EL (cell line): ENCODE measurements at regions not wholly inside any gene's neighbourhood (a gene's known extent, or its start where the extent isn't known, plus 50 kb on each side); places are given as distances from the start of the nearest gene placed in this dataset.
"Not testable (repeated sequence)": the region's sequence is repeated elsewhere in the genome, so short reads cannot be mapped to it uniquely, and the experiment has no call there.

Source experiments
- DNase-seq: peaks from one replicate; pipeline ENCODE4 v3.0.0-alpha.2; 2016

DNA sequence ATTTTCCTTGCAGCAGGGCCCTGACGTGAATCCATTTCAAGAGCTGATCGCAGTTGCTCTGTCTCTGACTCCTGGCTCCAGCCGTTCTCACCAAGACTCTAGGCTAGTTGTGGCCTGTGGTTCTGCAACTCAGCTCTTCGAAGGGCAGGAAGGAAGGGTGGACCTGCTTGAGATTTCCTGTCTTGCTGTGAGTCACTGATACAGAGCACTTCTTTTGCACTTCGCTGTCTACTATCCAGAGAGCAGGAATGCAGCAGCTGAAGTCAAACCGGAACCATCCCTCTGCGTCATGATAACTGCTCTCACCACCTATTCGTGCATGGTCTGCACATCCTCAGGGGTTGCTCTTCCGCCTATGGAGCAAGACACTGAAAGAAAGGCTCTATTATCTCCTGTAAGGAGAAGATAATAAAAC, 59.7 kb downstream of the RAP2B start:
- DNase-seq = peak; percentile 98

DNA sequence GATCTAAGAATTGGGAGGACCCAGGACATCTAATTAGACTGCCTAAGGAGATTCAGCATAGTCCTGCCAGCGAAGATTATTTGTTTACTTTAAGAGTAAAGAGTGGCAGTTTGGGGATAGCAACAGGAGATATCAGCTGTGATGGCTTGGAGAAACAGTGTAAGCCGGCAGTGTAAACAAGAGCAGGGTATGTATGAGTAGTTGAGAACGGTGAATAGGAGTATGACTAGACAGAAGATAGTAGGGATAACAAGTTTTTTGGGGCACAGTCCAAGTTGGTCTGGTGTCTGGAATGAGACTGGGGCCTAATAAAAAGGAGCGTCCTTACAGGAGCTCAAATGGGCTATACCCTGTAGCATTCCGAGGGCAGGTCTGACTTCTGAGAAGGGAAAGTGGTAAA, 64.9 kb downstream of the RAP2B start:
- not testable (repeated sequence) for DNase-seq

DNA sequence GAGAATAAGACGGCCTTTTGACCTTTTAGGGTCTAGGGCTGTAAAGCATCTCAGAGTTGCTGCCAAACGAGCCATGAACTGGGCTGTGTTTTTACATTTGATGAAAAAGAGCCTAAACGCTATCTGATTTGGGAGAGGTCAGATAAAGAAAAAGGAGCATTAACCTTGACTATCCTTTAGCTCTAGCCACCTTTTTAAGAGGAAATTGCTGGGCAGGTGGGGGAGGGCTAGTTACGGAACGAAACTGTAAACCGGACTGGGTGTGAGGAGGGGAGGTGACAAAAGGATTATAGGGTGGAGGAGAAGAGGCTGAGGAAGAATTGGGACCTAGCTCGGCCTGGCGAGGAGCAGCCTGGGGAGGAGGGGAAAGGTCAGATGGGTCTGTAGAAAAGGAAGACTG, 68.4 kb downstream of the RAP2B start:
- DNase-seq = not testable (repeated sequence)

DNA sequence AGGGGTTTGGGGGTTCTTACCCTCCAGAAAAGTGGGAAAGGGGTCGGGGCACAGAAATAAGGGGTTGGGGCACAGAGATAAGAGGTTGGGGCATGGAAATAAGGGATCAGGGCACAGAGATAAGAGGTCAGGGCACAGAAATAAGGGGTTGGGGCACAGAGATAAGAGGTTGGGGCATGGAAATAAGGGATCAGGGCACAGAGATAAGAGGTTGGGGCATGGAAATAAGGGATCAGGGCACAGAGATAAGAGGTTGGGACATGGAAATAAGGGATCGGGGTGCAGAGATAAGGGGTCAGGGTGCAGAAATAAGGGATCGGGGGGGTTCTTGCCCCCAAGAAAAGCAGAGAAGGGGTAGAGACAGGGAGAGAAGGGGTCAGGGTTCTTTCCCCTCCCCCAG, 69.2 kb downstream of the RAP2B start:
- DNase-seq = not testable (repeated sequence)

DNA sequence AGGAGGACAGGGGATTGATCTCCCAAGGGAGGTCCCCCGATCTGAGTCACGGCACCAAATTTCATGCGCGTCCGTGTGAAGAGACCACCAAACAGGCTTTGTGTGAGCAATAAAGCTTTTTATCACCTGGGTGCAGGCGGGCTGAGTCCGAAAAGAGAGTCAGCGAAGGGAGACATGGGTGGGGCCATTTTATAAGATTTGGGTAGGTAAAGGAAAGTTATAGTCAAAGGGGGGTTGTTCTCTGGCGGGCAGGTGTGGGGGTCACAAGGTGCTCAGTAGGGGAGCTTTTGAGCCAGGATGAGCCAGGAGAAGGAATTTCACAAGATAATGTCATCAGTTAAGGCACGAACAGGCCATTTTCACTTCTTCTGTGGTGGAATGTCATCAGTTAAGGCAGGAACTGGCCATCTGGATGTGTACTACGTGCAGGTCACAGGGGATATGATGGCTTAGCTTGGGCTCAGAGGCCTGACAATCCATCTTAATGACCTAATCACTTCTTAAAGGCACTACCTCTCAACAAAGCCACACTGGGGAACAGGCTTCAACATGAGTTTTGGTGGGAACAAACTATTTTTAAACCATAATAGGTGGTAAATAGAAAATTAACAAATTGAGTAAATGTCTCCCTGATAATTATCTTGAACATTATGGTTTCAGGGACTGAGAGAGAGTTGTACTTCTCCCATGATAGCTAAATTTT, 70.2 kb downstream of the RAP2B start:
- DNase-seq = peak; percentile 45

DNA sequence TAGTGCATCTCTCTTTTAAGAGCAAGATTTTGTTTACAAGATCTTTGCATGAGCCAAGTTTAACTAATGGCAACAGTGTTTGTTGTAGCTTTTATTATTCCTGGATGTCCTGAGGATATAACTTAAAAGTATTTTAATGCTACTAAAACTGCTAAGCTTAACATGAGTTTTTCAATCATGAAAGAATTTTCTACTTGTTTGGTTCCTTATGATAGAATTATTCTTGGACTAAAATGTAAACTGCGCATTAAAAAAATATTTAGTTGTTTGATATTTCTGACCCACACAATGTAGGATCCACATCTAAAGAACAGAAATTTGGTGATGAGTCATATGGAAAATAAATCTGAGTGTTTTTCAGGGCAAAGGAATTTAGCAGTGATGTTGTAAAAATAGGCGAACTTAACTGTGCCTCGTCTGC, 70.8 kb downstream of the RAP2B start:
- peak; percentile 76 for DNase-seq

DNA sequence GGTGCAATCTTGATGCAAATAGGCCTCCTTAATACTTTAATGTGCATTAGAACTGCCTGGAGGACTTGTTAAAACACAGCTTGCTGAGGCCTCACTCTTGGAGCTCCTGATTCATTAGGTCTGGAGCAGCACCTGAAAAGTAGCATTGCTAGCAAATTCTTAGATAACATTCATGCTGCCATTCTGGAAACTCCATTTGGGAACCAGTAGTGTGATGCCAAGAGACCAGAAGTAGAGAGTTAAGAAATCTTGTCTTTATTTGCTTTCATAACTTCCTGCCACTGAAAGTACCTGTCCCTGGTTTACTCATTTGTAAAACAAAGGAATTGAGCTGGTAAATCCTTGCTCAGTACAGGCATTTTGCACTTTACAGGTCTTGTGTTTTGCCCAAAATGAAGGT, 72.0 kb downstream of the RAP2B start:
- DNase-seq = no peak

DNA sequence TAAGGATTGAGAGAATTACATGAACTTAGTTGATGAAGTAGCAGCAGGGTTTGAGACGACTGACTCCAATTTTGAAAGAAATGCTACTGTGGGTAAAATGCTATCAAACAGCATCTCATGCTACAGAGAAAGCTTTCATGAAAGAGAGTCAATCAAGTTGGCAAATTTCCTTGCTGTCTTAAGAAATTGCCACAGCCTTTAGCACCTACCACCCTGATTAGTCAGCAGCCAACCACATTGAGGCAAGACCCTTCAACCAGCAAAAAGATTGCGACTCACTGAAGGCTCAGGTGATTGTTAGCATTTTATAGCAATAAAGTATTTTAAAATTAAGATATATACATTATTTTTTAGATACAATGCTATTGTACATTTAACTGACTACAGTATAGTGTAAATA, 80.9 kb downstream of the RAP2B start:
- DNase-seq = no peak

DNA sequence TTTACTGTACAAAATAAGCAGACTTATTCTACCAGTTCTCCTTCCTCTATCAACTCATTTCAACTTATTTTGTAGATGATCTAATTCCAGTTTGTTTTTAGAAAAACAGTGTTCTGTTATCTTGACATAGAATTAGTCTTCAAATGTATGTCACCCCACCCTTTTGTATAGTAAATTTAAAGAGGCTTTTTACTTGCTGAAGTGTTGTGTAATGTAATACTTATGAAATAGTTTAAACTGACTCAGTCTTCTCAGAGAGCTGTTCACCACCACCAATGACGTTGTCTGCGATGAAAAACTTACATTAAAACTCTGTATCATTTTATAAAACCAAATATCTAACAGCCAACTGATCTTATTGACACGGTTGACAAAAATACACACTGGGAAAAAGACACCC, 82.9 kb downstream of the RAP2B start:
- DNase-seq = peak; percentile 15

DNA sequence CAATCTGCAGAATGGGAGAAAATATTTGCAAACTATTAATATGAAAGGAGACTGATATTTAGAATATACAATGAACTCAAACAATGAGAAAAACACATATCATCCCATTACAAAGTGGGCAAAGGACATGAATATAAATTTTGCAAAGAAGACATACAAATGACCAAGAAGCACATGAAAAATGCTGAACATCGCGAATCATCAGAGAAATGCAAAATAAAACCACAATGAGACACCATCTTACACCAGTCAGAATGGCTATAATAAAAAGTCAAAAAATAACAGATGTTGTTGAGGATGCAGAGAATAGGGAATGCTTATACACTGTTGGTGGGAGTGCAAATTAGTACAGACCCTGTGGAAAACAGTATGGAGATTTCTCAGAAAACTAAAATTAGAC, 83.6 kb downstream of the RAP2B start:
- peak; percentile 23 for DNase-seq

DNA sequence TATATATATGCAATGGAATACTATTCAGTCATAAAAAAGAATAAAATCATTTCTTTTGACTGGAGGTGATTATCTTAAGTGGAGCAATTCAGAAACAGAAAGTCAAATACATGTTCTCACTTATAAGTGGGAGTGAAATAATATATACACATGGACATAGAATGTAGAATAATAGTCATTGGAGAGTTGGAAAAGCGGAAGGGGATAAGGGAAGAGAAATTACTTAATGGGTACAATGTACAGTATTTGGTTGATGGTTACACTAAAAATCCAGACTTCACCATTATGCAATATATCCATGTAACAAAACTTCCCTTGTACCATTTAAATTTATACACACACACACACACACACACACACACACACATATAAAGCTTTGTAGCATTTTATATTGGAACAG, 84.3 kb downstream of the RAP2B start:
- DNase-seq = no peak

DNA sequence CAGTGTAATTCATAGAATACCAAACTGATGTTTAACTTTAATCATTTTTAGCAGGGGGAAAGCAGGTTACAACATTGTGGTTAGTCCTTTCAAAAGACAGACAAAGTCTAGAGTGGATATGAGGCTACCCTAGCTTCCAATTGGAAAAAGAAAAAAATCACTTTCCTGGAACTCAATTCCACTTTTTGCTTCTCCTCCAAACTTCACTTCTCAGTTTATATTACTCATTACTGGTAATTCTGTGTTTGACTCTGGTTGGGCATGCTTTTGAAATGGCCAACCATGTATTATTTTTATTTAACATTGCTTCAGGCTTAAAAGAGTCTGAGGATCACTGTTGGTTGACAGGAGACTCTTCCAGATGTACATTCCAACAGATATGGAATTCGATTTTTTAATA, 84.8 kb downstream of the RAP2B start:
- peak; percentile 57 for DNase-seq

DNA sequence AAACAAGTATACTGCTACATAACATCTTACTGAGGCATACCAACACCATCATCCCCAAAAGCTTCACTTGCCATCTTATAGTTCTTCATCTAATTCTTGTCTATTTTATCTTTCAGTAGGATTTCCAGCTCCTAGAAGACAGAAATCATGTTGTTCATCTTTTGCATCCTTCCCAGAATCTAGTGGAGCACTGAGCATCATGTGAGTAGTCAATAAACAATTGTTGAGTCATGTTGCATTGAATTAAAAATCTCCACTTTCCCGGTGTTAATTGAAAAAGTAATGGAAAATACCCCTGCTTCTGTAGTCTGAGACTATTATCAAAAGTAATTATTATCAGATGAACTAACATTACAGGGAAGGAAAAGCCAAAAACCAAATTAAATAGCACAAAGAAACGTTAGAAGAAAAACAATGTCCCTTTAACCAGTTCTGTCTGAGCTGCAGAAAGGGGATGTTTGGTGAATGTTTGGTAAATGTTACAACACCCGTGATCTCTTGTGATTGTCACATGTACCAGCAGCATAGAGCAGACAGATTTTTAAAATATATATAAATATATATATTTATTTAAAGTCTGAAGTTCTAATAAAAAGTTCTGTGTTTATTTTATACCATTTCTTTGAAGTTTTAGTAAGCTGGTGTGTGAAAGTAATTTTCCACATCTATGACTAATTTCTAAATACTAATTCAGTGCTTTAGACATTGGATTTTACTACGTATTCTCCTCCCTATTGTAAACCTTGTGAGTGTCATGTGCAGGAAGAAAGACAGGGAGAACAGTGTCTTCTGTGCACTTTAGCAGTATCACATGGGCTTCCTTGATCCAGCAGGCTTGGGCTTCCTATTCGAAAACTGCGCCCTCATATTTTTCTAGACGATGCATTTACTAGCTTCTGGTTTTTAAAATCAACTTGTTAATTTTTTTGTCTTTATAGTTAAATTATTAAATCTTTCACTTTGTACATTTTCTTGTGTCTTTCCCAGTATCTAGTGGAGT, 85.6 kb downstream of the RAP2B start:
- no peak for DNase-seq

DNA sequence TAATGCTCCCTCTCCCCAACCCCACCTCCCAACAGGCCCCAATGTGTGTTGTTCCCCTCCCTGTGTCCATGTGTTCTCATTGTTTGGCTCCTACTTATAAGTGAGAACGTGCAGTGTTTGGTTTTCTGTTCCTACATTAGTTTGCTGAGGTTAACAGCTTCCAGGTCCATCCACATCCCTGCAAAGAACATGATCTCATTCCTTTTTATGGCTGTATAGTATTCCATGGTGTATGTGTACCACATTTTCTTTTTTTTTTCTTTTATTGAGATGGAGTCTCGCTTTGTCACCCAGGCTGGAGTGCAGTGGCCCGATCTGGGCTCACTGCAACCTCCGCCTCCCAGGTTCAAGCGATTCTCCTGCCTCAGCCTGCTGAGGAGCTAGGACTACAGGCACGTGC, 86.8 kb downstream of the RAP2B start:
- not testable (repeated sequence) for DNase-seq

DNA sequence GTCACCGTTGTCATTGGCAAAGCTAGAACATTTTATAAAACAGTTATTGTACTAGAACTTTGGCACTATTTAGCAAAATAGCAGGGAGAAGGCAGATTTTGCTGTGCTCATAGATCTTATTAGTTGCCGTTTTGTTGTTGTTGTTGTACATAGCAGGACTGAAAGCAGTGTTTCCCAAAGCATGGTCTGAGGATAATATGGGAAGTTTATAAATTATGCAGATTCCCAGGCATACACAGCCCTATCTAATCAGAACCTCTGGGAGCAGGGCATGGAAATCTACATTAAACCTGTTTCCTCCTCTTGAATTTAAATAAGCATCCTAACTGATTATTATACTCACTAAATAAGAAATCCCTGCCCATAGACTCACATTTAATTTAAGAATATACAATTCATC, 87.9 kb downstream of the RAP2B start:
- DNase-seq = no peak

DNA sequence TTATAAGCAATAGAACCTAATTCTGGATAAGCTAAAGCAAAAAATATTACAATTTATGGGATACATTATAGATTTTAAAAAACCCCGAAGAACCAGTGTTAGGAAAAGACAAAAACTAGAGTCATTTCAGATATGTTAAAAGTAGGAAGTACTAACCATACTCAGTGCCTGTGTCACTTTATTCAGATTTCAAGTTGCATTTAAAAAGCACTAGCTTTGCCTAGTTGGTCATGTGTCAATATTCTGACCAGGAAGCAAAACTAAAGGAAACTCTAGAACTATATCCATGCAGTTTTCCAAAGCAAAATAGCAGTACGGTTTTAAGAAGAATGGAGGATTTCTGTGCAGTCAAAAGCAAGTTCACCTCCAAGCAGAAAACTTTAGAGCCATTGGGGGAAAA, 88.4 kb downstream of the RAP2B start:
- DNase-seq = no peak

DNA sequence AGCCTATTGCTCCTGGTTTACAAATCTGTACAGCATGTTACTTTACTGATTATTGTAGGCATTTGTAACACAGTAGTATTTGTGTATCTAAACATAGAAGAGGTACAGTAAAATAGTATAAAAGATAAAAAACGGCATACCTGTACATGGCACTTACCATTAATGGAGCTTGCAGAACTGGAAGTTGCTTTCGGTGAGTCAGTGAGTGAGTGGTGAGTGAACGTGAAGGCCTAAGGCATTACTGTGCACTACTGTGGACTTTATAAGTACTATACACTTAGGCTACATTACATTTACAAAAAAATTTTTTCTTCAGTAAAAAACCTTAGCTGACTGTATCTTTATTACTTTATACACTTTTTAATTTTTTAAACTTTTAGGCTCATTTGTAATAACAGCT, 90.9 kb downstream of the RAP2B start:
- DNase-seq = peak; percentile 50

DNA sequence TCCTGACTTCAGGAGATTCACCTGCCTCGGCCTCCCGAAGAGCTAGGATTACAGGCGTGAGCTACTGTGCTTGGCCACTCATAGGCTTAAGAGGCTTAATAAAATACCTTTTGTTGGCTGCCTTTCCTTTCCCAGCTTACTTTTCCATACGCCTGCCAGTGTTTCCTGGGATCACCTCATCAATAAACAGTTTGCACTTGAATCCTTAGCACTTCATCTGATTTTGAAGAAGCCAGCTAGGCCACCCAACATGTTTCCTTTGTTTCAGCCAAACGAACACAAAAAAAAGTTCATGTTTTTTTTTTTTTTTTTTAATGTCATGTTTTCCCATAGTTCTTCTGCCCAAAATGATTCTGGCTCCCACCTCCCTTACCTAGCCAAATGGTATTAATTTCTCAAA, 92.3 kb downstream of the RAP2B start:
- DNase-seq = no peak

DNA sequence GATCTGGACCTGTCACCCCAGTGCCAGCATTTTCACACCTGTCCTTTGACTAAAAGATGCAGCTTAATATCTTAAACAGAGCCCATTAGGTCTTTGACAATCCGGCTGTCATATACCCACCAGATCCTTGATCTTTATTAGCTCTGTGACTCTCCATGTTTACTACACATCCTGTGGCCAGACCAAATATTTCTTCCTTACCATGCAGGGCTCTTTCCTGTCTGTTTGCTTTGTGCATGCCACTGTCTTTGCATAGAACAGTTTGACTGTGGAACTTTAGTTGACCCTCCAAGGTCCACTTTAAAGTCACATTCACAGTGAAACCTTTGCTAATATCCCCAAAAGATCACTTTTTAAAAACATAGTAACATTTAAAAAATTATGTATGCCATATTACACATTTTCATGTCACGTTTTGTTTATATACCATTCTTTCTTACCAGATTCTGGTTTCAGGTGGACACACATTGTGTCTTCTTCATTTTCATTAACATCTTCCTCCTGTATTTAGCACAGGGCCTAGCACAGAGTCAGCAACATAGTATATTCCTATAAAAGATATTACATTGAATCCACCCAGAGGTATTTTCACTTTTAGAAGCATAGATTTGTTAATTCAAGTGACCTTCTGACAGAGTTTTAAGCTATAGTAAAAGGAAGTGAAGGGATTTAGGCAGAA, 95.8 kb downstream of the RAP2B start:
- peak; percentile 23 for DNase-seq

DNA sequence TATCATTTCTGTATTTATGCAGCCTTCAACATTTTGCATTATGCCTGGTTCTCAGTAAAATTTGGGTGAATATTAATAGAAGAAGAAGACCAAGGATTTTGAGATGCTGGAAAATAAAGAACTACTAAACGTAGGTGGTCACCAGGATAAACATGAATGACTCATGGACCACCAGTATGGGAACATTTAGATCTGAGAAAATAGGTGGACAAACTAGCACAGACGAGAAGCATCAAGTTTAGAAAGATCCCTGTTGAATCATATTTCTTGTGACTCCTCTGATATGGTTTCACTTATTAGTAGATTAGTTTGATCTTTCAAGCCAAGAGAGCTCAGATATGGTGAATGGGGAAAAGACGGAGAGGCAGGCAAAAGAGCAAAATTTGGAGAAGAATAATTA, 97.9 kb downstream of the RAP2B start:
- no peak for DNase-seq

DNA sequence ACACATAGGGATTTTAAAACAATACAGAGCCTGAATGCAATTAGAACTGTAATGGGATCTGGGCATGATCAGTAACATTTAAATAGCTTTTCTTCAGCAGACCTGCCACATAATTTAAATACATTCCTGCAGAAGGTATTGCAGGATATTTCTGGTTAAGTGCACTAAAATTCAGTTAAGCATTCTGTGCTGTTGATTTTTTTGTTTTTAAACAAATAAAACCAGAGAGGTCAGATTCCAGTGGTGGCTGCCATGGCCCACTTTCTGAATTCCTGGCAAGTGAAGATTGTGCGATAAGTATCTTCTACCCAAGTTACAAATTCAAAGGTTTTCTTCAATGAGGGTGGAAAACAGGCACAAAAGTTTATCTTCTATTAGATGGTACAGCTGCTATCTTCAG, 98.7 kb downstream of the RAP2B start:
- no peak for DNase-seq

DNA sequence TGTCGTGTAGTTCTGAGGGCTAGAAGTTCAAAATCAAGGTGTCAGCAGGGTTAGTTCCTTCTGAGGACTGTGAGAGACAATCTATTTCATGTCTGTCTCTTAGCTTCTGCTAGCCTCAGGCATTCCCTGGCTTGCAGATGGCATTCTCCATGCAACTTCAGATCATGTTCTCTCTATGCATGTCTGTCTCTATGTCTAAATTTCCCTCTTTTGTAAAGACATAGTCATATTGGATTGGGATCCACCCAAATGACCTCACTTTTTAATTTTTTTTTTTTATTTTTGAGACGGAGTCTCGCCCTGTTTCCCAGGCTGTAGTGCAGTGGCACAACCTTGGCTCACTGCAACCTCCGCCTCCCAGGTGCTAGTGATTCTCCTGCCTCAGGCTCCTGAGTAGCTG, 104.6 kb downstream of the RAP2B start:
- no peak for DNase-seq

DNA sequence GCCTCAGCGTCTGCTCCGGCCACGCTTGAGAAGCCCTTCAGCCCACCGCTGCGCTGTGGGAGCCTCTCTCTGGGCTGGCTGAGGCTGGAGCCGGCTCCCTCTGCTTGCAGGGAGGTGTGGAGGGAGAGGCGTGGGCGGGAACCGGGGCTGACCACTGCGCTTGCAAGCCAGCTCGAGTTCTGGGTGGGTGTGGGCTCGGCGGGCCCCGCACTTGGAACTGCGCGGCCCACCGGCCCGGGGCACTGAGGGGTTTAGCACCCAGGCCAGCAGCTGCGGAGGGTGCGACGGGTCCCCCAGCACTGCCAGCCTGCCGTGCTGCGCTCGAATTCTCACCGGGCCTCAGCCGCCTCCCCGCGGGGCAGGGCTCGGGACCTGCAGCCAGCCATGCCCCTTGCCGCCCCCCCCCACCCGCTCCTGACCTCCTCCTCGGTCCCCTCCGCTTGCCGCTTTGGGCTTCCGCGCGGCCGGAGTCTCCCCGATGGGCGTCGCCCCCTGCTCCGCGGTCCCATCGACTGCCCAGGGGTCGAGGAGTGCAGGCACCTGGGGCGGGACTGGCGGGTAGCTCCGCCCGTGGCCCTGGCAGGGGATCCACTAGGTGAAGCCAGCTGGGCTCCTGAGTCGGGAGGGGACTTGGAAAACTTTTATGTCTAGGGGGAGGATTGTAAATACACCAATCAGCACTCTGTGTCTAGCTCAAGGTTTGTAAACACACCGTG, 106.7 kb downstream of the RAP2B start:
- DNase-seq = no peak
